ENCODE measurements at regions not wholly inside any gene's neighbourhood (a gene's known extent, or its start where the extent isn't known, plus 50 kb on each side); places are given as distances from the start of the nearest gene placed in this dataset.
A peak's percentile ranks its signal among the peaks of the same experiment; 100 is the strongest.
"Not testable (repeated sequence)": the region's sequence is repeated elsewhere in the genome, so short reads cannot be mapped to it uniquely, and the experiment has no call there.

DNA sequence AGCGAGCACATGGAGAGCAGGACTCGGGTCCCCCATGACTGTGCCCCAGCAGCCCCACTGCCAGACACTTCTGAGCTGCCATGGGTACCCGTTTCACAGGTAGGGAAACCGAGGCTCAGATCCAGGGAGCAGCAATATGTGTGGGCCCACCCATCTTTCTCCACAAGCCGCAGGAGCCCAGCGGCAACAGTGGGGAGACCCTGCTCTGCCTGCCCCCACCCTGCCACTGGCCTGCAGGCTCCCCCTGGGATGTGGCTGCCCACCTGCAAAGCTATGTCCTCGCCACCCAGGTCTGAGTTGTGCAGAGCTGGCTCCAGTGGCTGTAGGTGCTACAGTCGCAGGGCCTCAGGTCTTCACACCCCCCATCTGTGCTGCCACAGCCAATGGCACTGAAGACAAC lies 50.6 kb upstream of the C1QTNF9B start:
- no peak for DNase-seq

- no peak for DNase-seq
Measured at GRCh38 chr13:23949200-23949599, 51.9 kb upstream of the C1QTNF9B start.

DNA sequence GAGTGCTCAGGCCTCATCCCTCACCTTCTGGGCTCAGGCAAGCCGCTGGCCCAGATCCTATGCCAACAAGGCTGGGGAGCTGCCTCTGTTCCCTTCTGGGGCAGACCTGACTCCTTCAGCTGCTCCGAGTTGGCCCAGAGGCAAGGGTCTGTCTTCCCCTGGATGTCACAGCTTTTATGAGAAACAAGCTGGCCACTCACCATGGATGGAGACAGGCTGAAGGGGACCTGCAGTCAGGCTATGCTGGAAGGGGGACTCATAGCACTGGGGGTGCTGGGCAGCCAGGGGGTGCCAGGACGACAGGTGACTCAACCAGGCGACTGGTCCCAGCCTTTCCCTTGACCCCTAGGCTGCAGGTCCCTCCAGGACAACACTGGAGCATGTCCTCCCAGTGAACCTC lies 52.4 kb upstream of the C1QTNF9B start:
- DNase-seq, result no peak

GRCh38 chr13:23950736-23951510 lies 53.6 kb upstream of the C1QTNF9B start:
- no peak for DNase-seq

DNA sequence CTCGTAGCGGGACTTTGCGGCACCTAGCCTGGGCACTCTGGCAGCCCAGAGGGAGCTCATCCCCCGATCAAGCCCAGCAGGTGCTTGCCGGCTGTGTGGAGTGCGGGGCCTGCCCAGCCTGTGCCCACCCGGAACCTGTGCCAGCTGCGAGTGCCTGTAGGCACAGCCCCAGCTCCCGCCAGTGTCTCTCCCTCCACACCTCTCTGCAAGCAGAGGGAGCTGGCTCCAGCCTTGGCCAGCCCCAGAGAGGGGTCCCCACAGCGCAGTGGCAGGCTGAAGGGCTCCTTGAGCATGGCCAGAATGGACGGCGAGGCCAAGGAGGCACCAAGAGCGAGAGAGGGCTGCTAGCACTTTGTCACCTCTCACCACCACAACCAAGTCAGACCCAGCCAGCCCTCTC lies 55.5 kb upstream of the C1QTNF9B start:
- DNase-seq, result no peak

GRCh38 chr13:23953860-23954512 lies 56.7 kb upstream of the C1QTNF9B start:
- no peak for DNase-seq

DNA sequence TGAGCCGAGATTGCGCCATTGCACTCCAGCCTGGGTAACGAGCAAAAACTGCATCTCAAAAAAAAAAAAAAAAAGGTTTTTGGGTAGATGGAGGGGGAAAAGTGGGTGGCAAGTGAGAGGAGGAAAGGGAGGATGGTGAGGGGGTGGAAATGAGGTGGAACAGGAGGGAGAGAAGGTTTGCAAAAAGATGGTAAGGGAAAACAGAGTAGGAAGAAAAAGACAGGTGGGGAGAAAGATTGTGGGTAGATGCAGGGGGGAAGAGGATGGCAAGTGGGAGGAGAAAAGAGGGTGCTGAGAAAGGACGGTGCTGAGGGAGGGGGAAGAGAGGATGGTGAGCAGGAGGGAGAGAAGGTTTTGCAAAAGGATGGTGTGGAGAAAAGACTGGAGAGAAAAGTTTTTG lies 57.8 kb upstream of the C1QTNF9B start:
- DNase-seq, result no peak

DNA sequence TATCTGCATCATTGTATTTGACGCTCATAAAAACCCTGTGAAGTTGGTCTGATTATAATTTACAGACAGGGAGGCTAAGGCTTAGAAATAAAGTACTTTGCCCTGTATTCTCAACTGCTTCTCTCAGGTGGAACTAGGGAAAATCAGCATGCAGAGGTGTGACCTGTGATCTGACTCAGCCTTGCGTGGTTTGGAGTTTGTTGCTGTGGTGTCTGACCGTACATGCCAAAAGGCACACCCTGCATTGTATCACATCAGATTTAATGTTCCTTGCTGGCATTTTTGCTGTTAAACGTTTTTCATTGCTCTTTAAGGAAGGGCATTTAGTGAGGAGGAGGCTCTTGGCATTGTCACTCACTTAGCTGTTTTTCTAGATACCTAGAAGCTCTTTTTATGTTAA lies 58.8 kb upstream of the C1QTNF9B start:
- DNase-seq, result no peak

GRCh38 chr13:23957981-23958380 lies 60.7 kb upstream of the C1QTNF9B start:
- no peak for DNase-seq

DNA sequence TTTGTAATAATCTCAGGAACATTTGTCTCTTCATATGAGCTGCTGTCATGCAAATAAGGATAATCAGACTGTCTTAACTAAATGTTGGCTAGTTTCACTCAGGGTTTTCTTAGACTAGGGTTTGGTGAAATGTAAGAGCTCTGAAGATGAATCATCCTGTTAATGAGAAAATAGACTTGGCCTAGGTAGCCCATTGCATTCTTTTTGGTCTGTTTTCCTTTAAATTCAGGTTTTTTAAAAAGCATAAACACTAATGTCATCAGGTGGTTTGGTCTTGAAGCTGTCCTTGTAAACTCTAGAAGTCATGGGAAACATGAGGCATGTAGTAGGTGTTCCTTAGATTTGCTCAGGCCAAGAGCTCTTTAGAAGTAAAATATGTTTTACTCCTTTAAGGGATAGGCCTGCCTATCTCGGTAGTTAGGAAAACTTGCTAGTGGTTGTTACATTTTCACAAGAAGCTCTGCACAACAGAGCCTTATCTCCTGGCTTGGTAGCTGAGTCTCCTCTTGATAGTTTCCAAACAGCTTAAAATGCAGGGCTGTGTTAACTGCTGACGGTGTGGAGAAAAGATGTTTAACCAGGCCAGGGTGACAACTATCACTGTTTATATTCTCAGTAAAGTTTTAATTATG lies 62.0 kb upstream of the C1QTNF9B start:
- no peak for DNase-seq

GRCh38 chr13:23960566-23961156 lies 63.4 kb upstream of the C1QTNF9B start:
- DNase-seq, result peak; percentile 0

DNA sequence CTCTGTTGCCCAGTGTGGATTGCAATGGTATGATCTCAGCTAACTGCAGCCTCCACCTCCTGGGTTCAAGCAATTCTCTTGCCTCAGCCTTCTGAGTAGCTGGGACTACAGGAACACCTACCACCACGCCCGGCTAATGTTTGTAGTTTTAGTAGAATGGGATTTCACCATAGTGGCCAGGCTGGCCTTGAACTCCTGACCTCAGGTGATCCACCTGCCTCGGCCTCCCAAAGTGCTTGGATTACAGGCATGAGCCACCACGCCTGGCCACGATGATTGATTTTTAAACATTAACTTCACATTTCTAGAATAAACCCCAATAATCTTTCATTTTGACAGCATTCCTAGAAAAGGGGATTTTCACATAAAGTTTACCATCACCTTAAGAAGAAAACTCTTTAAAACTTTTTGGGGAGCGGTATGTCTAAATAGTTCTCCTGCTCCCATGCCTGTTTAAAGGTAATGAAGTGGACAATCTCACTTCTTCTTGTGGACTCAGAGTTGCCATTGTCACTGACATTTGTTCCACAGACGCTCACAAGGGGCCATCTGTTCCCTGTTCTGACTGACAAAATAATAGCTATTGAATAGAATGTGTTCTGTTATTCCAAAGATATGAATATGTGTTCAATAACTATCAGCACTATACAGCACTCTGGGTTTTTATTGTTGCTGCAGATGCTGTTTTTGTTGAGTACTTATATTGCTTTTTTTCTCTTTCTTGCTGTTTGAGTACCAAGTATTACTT lies 66.1 kb upstream of the C1QTNF9B start:
- DNase-seq, result no peak

DNA sequence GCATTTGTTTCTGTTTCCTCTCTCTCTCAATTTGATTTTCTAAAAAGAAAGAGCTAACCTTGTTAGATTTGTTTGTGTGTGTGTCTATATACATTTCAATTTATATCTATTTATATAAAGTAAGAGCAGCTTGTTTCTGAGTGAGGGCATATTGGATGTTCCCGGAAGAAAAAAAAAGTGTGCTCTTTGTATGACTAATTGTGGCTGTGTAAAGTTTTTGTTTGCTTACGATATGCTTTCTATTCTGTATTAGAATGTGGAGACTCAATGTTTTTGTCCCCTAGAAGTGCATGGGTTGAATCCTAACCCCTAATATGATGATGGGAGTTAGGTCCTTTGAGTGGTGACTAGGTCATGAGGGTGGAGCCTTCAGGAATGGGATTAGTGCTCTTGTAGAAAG lies 66.6 kb upstream of the C1QTNF9B start:
- DNase-seq, result no peak

- no peak for DNase-seq
Measured at GRCh38 chr13:23965346-23965745, 68.0 kb upstream of the C1QTNF9B start.

DNA sequence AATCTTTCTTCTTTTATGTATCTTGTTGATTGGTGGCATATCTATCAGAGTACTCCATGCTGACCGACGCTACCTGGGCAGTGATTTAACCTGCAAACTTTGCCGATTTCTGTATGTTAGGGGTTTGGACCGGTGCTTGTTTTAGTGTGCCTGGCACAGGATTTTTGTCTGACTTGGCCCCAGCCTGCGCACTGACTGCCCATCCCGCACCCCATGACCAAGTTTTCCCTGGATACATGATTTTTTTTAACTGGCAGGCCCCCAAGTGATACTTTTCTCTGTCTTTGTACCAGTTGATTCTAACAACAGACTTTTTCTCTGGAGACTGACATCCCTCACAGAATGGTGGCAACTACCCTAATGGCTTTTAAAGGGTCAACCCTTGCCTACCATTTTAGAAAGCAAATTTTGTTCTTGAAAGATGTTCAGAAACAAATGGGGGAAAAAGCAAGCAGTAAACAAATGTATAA lies 69.0 kb upstream of the C1QTNF9B start:
- no peak for DNase-seq

DNA sequence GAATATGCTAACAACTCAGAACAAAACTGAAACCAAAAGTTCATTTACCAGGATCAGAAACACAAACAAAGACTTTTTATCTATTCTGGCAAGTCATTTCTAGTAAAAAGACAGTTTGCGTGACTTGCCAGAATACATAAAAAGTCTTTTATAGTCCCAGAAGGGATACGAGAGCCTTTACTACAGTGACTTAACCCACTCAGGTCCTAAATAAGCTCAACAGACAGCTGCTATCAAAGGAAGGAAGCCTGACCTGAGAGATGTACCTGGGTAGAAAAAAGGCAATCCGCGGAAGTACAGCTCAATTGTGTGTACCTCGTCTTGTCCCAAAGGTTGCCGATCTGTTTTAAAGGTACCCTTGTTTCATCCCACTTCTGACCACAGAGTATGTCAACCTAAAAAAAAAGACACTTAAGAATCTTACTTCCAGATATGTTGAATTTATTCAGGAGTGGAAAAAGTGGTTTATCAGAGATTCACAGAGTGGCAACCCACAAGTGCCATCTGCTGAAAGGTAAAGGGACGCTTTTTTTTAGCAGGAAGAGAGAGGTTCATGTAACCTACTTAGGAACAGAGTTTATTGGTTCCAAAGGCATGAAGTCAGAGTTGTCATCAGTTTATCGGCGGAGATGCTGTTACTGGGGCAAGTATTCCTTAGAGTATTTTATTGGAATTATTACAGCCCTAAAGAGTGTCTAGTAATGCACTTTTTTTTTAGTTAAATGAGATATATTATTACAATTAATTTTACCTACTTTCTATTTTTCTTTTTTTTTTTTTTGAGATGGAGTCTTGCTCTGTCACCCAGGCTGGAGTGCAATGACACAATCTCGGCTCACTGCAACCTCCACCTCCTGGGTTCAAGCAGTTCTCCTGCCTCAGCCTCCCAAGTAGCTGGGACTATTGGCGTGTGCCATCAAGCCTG lies 69.7 kb upstream of the C1QTNF9B start:
- DNase-seq, result no peak

- DNase-seq, result not testable (repeated sequence)
Measured at GRCh38 chr13:23967792-23968191, 70.5 kb upstream of the C1QTNF9B start.

DNA sequence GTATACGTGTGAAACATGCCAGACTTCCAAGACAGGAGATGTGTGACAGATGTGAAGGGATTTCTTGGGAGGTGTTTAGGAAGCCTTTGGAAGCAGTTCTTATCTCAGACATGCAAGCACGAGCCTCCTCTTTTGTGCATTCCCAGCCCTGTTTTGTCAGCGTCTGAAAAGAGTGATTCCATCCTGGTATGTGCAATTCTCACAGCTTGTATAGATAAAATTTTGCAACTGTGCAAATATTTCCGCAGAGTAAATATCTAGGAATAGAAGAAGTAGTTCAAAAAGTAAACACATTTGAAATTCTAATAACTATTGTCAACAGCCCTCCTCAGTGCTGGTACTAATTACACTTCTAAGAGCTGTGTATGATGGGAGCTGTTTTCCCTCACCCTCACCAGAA lies 72.3 kb upstream of the C1QTNF9B start:
- DNase-seq, result no peak

- DNase-seq, result peak; percentile 4
Measured at GRCh38 chr13:23979361-23980159, 82.3 kb upstream of the C1QTNF9B start.

GRCh38 chr13:23980160-23980551 lies 82.9 kb upstream of the C1QTNF9B start:
- DNase-seq, result peak; percentile 1

DNA sequence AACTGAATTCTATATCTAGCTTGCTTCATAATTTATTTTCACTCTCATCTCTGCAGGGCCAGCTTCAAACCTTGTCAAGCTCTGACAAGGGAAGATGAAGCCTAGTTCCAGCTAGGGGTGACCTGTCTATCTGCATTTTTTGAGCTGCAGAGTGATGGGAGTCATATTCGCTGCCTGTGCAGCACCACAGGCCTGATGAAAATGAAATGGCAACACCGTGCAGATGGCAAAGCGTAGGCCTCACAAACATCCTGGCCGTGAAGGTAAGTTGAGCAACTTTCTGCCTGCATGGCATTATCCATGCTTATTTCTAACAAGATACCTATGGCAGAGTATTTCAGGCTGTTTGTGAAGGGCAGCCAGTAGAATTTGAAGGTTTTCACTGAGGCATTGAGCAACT lies 86.4 kb upstream of the C1QTNF9B start:
- no peak for DNase-seq

All from NCI-H510A (cell line).